ENCODE measurements at regions not wholly inside any gene's neighbourhood (a gene's known extent, or its start where the extent isn't known, plus 50 kb on each side); places are given as distances from the start of the nearest gene placed in this dataset.

- no peak for DNase-seq
Observed at GRCh38 chr18:11261486-11261885, 112.1 kb upstream of the PIEZO2 start.

GRCh38 chr18:11260961-11261461, 111.6 kb upstream of the PIEZO2 start:
- DNase-seq: no peak

- DNase-seq: no peak
Observed at GRCh38 chr18:11259469-11260150, 110.2 kb upstream of the PIEZO2 start.

GRCh38 chr18:11258039-11258610, 108.8 kb upstream of the PIEZO2 start:
- DNase-seq: no peak

GRCh38 chr18:11256251-11256650, 106.9 kb upstream of the PIEZO2 start:
- no peak for DNase-seq

GRCh38 chr18:11251891-11252270, 102.5 kb upstream of the PIEZO2 start:
- DNase-seq: no peak

- no peak for DNase-seq
Observed at GRCh38 chr18:11251229-11251890, 102.0 kb upstream of the PIEZO2 start.

- DNase-seq: no peak
Observed at GRCh38 chr18:11249391-11249790, 100.0 kb upstream of the PIEZO2 start.

GRCh38 chr18:11247381-11247970, 98.1 kb upstream of the PIEZO2 start:
- DNase-seq: no peak

- DNase-seq: no peak
Observed at GRCh38 chr18:11246495-11247300, 97.3 kb upstream of the PIEZO2 start.

- DNase-seq: no peak
Observed at GRCh38 chr18:11245879-11246278, 96.5 kb upstream of the PIEZO2 start.

- DNase-seq: no peak
Observed at GRCh38 chr18:11237484-11237883, 88.1 kb upstream of the PIEZO2 start.

- no peak for DNase-seq
Observed at GRCh38 chr18:11237066-11237465, 87.7 kb upstream of the PIEZO2 start.

- no peak for DNase-seq
Observed at GRCh38 chr18:11224153-11224552, 74.8 kb upstream of the PIEZO2 start.

GRCh38 chr18:11219571-11219970, 70.2 kb upstream of the PIEZO2 start:
- DNase-seq: no peak

GRCh38 chr18:11215216-11215615, 65.8 kb upstream of the PIEZO2 start:
- DNase-seq: no peak

- DNase-seq: no peak
Observed at GRCh38 chr18:11204020-11204419, 54.7 kb upstream of the PIEZO2 start.

GRCh38 chr18:11199477-11199876, 50.1 kb upstream of the PIEZO2 start:
- no peak for DNase-seq

All from NCI-H446 (cell line).